TTC549 (cell line): ENCODE measurements at regions not wholly inside any gene's neighbourhood (a gene's known extent, or its start where the extent isn't known, plus 50 kb on each side); places are given as distances from the start of the nearest gene placed in this dataset.

Source experiments
- FAIRE-seq: peaks from 2 replicates; lab custom pipeline; 2012; peaks lifted over from hg19 to GRCh38; lab: Jason Lieb, UNC

DNA sequence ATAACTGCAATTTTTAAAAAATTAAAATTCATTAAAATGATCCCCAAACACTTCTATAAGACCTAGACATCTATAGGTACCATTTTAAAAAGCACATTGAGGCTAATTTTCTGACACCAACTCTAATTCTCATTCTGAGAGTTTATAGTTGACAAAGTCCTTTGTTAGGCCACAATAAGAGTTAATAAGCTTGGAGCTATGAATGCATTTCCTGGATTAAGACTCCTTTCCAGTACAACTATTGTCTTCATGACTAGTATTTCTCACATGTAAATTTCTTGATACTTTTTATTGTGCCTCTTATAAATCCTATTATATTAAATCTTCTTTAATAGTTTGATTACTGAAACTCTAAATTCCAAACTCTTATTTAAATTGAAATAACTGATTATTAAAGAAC lies 340.8 kb downstream of the KLF12 start:
- no peak for FAIRE-seq

DNA sequence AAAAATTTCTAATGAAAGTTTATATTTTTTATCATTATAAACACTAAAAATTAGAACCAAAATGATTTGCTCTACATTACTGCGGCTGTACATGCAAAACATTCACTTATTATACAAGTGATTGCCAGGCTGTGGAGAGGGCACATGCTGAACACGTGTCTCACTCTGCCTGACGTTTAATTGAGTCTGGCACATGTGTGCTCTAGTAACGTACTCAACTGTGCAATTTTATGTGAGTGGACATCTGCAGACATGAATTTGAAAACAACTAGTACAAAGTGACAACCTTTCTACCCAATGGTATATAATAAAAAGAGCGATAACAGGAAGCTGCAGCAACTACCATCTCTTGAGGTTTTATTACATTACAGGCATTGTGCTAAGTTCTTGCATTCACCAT lies 341.4 kb downstream of the KLF12 start:
- no peak for FAIRE-seq

DNA sequence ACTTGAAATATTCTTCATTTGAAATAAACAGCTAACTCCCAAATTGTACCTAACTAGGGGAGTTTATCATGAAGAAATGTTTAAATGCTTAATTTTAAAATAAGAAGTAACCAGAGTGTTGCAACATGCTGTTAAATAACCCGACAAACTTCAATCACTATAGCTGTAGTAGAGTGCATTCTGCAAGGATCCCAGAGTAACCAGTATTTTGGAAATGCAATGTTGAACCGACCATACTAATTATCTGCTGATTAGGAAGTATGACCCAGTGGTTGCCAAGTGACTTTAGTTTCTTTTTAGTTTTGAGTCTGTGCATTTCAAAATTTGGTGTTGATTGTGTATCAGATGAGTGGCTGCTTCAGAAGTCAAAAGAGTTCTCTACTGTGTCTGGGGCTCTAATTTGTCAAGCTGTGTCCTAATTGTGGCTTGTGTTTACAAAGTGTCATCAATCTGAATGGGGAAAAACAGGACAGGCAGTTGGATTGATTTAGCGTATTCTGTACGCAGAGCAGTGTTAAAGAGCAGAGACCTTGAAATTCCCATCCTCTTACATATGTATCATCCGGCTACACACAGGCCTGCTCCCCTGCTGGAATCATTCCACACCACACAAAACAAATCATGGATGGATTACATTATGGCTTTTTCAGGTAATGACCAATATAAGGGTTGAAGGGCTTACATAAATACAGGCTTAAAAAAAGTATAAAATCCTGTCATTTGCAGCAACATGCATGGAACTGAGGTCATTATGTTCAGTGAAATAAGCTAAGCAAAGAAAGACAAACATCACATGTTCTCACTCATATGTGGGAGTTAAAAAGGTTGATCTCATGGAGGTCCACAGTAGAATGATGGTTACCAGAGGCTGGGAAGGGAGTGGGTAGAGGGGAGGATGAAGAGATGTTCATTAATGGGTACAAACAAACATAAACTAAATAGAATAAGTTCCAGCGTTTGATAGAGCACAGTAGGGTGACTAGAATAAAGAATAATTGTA lies 351.5 kb downstream of the KLF12 start:
- FAIRE-seq: no peak

DNA sequence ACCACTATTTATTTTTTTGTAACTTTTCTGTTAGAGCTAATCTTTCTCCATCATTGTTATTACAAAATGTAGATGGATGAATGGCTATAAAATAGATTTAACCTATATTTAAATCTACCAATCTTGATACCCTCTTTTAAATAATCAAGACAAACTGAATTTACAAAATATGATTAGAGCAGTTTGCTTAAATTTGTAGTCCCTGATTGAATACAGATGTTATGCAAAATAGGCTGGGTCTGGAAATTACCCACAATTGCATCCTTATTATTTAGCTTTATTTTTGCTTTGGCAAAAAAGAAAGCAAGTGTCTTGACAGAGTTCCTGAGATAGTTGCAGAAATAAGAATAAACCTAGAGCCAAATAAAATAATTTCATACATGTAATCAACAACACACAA lies 352.8 kb downstream of the KLF12 start:
- FAIRE-seq: no peak

DNA sequence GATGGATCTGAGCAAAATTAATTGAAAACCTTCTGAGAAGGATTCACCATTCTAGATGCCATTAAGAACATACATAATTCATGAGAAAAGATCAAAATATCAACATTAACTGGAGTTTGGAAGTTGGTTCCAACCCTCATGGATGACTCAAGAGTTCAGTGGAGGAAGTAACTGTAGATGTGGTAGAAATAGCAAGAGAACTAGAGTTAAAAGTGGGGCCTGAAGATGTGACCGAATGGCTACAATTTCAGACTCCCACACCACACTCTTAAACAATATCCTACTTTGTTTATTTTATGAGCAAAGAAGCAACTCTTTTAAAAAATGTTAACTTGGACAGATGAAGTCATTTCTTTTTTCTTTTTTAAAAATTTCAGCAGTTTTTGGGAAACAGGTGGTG lies 354.3 kb downstream of the KLF12 start:
- no peak for FAIRE-seq

DNA sequence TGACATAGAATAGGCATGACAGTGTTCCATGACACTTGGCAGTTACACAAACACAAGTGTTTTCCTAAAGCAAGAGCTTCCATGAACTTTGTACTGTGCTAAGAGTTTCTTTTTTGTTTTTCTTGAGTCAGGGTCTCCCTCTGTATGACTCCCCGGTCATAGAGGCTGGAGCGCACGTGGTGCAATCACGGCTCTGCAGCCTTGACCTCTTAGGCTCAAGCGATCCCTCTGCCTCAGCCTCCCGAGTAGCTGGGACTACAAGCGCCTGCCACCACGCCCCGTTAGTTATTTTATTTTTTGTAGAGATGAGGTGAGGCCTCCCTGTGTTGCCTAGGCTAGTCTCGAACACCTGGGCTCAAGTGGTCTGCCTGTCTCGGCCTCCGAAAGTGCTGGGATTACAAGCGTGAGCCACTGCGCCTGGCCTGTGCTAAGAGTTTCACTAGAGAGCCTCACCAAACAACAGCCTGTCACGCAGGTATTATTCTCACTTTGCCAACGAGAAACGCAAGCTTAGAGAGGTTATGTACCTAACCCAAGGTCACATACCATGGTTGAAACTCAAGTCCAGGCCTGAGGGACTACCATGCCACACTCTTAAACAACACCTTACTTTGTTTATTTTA lies 355.9 kb downstream of the KLF12 start:
- FAIRE-seq: no peak

DNA sequence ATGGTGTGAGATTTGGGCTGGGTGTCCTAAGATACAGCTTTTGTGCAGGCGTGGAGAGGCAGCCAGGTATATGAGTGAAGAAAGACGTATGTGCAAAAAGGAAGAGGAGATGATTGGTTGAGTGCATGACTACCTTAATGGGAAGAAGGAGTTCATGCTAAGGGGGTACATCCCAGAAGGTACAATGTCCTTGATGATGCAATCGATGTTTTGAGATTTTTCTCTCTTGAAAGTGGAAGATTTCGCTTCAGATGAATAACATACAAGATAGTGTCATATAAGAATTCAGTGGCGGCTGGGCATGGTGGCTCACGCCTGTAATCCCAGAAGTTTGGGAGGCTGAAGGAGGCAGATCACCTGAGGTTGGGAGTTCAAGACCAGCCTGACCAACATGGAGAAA lies 357.1 kb downstream of the KLF12 start:
- no peak for FAIRE-seq

DNA sequence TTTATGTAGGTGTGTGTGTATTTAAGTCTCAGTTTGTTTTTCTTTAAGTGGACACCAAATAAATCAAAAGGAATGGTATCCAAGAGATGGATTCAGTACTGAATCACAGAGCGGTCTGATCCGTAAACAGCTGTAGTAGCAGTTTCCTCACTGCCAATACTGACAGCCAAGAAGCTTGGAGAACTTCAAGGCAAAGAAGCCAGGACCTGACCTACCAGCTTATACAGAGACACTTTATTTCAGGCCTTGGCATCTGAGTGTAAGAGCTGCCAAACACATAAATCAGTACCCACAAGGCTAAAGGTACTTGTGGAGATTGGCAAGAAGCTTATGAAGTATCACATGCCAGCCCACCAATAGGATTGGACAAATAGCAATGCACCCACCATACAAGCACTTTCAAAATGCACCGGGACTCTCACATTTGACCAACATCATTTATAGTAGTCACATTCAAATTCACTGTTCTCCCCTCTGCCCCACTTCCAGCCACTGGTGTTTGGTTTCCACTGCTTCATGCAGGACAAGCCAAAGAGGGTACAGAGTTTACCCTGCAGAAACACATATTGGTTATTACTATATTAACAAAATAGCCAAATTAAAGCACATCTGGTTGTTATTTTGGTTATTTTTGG lies 357.9 kb downstream of the KLF12 start:
- FAIRE-seq: no peak

DNA sequence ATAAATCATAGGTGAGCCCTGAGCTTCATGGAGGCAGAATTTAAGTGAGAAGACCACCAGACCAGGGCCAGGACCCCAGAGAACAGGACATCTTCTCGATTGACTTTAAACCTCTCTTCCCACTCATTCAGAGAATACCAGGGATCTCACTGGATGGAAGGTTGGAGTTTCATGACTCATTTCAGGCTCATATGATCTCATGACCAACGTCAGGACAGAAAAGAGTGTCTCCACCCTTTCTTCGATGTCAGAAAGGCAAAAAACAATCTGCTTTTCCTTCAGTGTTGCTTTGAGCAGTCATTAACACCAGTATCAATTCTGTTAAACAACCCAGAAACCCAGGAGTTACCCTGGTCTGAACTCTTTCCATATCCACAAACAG lies 361.0 kb downstream of the KLF12 start:
- no peak for FAIRE-seq

DNA sequence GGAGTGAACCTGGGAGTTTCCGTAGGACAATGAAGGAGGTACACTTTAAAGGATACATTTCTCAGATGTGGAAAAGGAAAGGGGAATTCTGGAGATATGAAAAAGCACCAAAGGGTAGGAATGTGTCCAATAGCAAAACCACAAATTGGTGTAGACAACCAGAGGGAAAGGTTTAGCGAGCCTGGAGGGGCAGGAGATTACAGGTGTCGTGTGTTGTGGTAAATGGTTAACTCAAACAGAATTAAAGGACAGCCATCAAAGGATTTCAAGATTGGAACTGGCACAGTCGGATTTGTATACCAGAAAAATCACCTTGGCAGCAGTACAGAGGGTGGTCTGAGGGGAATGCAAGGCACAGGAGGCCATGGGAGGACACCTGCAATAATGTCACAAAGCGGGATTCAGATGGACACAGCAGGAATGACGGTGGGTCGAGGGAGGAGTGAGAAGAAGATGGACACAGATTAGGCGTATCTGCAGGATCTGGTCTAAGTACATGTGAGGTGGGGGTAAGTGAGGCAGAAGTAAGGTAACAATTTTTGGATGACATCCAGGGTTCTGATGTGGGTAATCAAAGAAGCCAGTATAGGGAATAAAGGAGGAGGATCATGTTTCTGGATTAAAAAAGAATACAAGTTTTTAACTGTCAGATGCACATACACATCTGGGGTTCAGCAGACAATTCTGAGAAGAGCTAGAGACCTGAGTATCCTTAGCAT lies 361.6 kb downstream of the KLF12 start:
- no peak for FAIRE-seq

DNA sequence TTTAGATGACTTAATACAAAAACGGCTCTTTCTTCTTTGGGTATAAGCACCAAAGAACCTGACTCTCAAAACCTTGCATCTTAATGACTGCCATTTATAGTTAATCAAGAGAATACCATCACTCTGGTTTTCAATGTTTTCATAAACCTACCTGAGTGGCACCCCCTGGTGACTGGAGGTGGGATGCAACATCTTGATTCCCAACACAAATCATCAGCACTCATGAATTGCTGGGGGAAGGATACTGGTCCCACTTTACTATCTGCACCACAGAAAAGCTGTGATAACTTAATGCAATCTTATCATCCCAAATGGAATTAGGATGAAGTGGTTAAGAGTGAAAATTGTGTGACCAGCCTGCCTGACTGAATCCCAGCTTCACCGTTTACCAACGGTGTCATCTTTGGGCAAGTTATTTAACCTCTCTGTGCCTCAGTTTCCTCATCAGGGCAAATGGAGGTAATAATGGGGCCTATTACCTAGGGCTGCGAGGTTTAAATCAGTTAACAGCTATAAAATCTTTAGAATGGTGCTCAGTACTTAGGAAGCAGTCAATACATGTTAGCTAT lies 366.4 kb downstream of the KLF12 start:
- FAIRE-seq: no peak

DNA sequence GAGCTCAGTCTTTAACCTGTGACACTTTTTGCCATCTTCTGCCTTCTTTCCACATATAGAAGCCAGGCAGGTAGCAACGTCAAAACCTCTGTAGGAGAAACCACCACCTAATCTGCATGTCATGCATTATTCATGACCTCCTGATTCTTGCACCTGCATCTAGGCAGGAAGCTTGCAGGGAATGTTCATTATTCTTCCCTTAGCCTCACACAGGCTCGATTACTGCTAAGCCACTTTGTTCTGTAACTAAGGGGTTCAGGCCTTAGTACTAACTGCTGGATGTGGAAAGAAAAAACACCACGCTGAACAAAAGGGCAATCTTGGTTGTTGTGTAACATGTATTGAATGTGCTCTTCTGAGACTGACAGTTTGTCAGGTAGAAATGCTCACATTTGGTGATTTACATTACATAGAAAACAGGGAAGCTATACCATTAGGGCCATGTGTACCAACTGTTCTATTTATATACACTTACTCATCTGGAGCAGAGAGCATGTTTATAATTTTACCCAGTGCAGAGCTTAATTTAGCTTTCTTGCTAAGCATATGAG lies 366.9 kb downstream of the KLF12 start:
- FAIRE-seq: no peak

DNA sequence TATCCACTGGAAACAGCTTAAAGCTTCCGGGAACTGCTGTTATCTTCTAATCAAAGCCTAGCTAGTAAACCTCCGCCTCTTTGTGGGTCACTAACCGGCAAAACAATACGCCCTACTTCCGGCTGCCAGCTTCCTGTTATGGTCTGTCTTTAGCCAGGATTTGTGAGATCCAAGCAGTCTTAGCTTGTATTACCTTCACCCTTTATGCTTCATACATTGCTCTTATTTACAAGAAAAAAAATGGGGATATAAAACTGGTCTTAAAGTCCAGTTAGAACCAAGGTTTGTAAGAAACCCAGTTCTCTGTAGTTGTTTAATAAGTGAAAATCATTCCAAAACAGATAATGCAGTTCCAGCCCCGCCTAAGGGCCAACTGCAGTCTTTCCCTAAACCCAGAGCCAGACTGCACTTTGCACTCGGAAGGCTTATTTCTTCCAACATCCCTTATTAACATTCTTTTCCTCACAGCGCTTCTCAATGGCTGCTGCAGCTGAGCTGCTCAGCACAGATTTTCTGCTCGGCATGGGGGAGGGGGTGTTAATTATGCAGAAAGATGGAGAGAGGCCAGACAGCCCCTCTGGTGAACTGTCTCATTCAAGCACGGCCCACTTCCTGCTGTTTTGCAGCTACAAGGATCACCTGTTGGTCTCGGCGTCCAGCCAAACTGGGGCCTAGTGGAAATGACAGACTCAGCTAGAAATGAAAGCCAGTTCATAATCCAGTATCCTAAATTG lies 368.4 kb downstream of the KLF12 start:
- FAIRE-seq: no peak

DNA sequence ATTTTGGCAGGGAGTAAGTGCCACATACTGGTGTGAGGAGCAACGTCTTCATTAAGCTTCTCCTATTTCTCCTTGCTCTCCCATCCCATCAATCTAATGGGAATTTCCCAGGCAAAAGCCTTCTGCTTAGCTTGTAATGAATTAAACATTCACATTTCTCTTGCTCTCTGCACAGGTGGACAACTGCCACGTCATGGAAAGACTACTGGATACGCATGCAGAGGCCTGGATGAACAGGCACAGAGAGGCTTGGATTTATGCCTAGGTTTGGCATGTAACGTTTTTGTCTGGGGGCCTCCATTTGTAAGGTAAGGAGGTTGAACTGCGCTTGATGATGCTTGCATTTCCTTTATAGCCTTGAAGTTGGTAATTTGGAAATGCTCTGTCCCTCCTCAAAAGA lies 374.8 kb downstream of the KLF12 start:
- FAIRE-seq: no peak

DNA sequence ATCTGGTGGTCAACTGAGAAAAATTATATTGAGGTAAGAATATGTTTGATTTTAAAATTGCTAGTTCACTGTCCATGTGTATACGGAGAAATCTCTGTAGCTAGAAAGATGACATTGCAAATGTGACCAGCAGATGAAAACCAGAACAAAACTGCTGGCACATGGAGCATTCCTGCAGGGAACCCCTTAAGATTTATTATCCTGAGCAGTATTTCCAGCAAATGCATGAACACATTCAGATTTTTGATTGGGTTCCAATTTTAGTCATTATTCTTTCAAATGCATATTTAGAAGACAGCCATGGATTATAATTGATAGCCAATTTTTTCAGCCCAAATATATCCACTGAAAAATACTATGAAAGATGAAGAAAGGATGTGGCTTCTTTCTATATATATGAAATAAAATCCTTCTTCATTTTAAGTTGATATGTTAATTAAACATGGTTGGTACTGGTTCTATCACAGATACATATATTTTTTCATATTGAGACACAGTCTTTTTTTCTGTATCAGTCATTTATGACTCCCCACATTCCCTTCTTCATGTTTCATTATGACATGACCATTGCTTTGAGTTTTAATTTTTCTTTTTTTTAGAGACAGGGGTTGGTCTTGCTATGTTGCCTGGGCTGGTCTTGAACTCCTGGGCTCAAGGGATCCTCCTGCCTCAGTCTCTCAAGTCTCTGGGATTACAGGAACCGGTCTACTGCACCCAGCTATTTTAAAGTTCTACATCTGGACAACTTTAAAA lies 376.5 kb downstream of the KLF12 start:
- no peak for FAIRE-seq

DNA sequence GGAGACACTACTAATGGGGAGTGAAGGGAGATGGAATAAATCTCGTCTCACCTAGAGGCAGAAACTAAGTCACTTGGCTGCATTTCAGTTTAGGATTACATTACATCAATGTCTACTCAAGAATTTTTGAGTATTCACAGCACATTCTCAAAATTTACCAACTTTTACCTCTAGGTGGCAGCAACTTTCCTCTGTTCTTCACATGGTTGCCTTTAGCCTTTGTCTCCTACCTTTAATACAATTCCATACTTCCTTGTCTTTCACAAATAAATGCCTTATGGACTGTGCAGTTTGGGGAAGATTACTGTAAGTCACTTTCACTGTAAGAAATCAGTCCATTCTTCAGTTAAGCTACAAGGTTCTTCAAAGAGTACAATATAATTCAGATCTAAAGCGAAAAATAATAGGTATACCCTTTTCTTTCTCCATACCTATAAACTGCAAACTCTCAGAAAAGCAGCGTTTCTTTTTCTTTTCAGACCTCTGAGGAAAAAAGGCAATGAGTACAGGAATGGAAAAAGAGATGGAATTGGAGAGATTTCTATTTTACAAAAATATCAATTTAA lies 379.4 kb downstream of the KLF12 start:
- FAIRE-seq: peak; percentile 71

DNA sequence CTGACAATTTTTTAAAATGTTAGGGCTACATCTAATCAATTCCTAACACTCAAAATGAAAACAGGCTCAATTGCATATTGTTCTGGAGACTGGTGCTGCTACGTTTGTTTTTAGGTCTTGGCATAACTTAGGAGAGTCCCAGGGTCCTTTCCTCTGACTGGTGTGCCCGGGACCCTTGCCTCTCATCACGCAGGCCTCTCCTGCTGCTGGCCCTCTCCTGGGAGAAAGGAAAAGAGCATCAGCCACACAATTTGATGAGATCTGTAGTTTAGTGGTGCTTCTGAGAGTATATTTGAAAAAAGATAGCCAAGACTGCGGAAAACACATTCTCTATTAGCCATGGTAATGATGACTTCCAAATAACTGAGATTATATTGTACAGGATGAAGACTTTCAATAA lies 380.0 kb downstream of the KLF12 start:
- no peak for FAIRE-seq

DNA sequence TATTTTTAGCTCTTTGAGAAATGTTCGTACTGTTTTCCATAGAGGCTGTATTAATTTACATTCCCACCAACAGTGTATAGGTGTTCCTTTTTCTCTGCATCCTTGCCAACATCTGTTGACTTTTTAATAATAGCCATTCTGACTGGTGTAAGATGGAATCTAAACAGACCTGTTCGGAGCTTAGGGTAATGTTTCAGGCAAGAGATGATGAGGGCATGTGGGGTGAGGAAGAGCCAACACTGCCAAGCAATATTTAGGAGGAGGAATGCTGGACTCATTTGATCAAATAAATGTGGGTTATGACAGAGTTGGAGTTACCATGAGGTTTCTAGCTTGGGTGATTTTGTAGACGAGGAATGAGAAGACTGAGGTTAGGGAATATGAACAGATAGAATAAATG lies 382.9 kb downstream of the KLF12 start:
- no peak for FAIRE-seq

DNA sequence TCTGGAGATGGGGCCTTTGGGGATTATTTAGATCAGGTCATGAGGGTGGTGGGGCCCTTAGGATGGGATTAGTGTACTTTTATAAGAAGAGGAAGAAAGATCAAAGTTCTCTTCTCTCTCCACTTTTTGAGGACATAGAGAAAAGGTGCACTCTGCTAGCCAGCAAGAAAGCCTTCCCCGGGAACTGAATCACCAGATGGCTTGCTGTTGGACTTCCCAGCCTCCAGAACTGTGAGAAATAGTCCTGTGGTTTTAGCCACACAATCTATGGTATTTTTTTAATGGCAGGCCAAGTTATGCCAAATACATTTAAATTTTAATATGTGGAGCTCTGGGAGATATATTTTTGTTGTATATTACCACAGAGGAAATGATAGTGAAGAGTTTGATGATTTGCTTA lies 385.8 kb downstream of the KLF12 start:
- no peak for FAIRE-seq

DNA sequence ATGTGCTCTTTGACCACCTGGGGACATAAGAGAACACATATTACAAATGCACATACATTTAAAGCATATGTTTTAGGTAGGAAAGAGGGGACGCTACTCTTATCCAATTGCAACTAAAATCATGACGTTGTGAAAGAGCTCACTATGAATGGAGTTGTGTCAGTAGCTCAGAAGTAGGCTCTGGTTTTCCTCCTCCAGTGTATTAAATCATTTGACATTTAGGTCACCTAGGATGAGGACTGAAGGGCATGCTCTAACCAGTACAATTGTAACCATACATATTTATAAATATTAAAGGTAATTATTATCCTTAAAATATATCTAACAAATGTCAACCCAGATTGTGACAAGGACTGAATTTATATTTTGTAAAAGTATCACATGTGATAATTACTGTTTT lies 389.0 kb downstream of the KLF12 start:
- no peak for FAIRE-seq
